Endothelial cell of umbilical vein (primary cell): ENCODE measurements at regions not wholly inside any gene's neighbourhood (a gene's known extent, or its start where the extent isn't known, plus 50 kb on each side); places are given as distances from the start of the nearest gene placed in this dataset.

Experiments used
- BruUV-seq: library from RNA; stranded (reverse); fragments of 400-500 nt; replicated peaks from 2 replicates; lab custom pipeline; 2021; lab: Mats Ljungman, UMichigan
- CTCF ChIA-PET: fragments of 300-600, 350-600 bp; sonication (Branson Sonifier 250); formaldehyde crosslinking; loops from one replicate; lab custom pipeline; 2021; ENCODE audit warnings: antibody characterized with exemption, inconsistent platforms; lab: Charles Lee
- POLR2A ChIA-PET: fragments of 300-600, 350-600 bp; sonication (Branson Sonifier 250); formaldehyde crosslinking; loops from one replicate; lab custom pipeline; 2021; ENCODE audit warnings: antibody characterized with exemption, inconsistent platforms; lab: Charles Lee
- DNase-seq: peaks from one replicate; pipeline ENCODE4 v3.0.0-alpha.2; 2011; ENCODE audit warnings: low read depth, low spot score
- FAIRE-seq: peaks from 2 replicates; lab custom pipeline; 2011; peaks lifted over from hg19 to GRCh38; lab: Jason Lieb, UNC
- H2AFZ ChIP-seq: 2 replicates; pipeline ENCODE4 v1.6.0; 2012; ENCODE audit warnings: low read depth, low read length, control low read depth, inconsistent platforms
- H3K27ac ChIP-seq: 2 replicates; pipeline ENCODE4 v1.5.1; 2011; ENCODE audit warnings: low read depth, mild to moderate bottlenecking, control low read depth, low read length, moderate library complexity; ENCODE audit not compliant: insufficient read depth
- H3K27me3 ChIP-seq, 2 experiments: 2 replicates each; pipeline versions ENCODE4 v1.6.0 to v1.6.1; 2011; ENCODE audit warnings: low read length in 2 of 2, mixed read lengths in 1 of 2; ENCODE audit not compliant: control insufficient read depth in 2 of 2, insufficient read depth in 2 of 2
- H3K36me3 ChIP-seq, 2 experiments: 2 replicates in 1 of 2; 3 replicates in 1 of 2; pipeline ENCODE4 v1.5.1; 2011; ENCODE audit warnings: low read length in 2 of 2, mild to moderate bottlenecking in 1 of 2, moderate library complexity in 1 of 2; ENCODE audit not compliant: control insufficient read depth in 2 of 2, insufficient read depth in 2 of 2; ENCODE audit errors: extremely low read depth in 1 of 2
- H3K4me1 ChIP-seq: 3 replicates; pipeline ENCODE4 v1.5.1; 2011; ENCODE audit warnings: mild to moderate bottlenecking, low read length; ENCODE audit not compliant: control insufficient read depth, insufficient read depth; ENCODE audit errors: extremely low read depth
- H3K4me2 ChIP-seq: 2 replicates; pipeline ENCODE4 v1.6.1; 2011; ENCODE audit warnings: low read length, control low read depth, mixed read lengths; ENCODE audit not compliant: insufficient read depth
- H3K4me3 ChIP-seq, 3 experiments: fragments of 200-600 bp in 1 of 3; sonication (generic), shearing (Covaris generic) in 1 of 3; replicated peaks in 1 of 3; 2 replicates each; pipeline ENCODE4 v1.5.1; 2011 to 2016; ENCODE audit warnings: control low read depth in 3 of 3, low read length in 3 of 3, mild to moderate bottlenecking in 2 of 3, inconsistent platforms in 1 of 3, low read depth in 1 of 3, moderate library complexity in 1 of 3; ENCODE audit not compliant: insufficient read depth in 1 of 3
- H3K79me2 ChIP-seq: 2 replicates; pipeline ENCODE4 v1.6.0; 2012; ENCODE audit warnings: low read length, inconsistent platforms; ENCODE audit not compliant: control insufficient read depth, insufficient read depth
- H3K9ac ChIP-seq: replicated peaks from 2 replicates; pipeline ENCODE3; 2011; ENCODE audit warnings: low read length, control low read depth; ENCODE audit not compliant: insufficient read depth; ENCODE audit errors: extremely low read depth
- H3K9me1 ChIP-seq: replicated peaks from 3 replicates; pipeline ENCODE4 v1.6.0; 2011; ENCODE audit warnings: mild to moderate bottlenecking, low read length; ENCODE audit not compliant: control insufficient read depth, insufficient read depth; ENCODE audit errors: extremely low read depth
- H3K9me3 ChIP-seq: replicated peaks from 2 replicates; pipeline ENCODE4 v1.5.1; 2012; ENCODE audit warnings: low read length, inconsistent platforms; ENCODE audit not compliant: control insufficient read depth, insufficient read depth
- H4K20me1 ChIP-seq: replicated peaks from 2 replicates; pipeline ENCODE3; 2011; ENCODE audit warnings: mild to moderate bottlenecking, low read length; ENCODE audit not compliant: control insufficient read depth, insufficient read depth; ENCODE audit errors: extremely low read depth
- CTCF ChIP-seq, 2 donors: IDR thresholded peaks; 1 replicate in 1 of 2; 2 replicates in 1 of 2; pipeline ENCODE4 v1.5.1; 2011; ENCODE audit warnings: low read length in 2 of 2, mild to moderate bottlenecking in 2 of 2, moderate library complexity in 2 of 2, control low read depth in 1 of 2, inconsistent platforms in 1 of 2, low read depth in 1 of 2; ENCODE audit not compliant: insufficient read depth in 1 of 2; ENCODE audit errors: extremely low read depth in 1 of 2
- EZH2 ChIP-seq: IDR thresholded peaks from 2 replicates; pipeline ENCODE4 v1.6.1; 2012; ENCODE audit warnings: borderline replicate concordance, low read depth, mild to moderate bottlenecking, moderate library complexity, low read length, inconsistent platforms; ENCODE audit not compliant: severe bottlenecking
- FOS ChIP-seq: IDR thresholded peaks from 2 replicates; pipeline ENCODE4 v1.6.1; 2011; ENCODE audit warnings: mild to moderate bottlenecking, low read length, moderate library complexity, borderline replicate concordance; ENCODE audit not compliant: insufficient read depth
- GATA2 ChIP-seq: IDR thresholded peaks from 2 replicates; pipeline ENCODE4 v1.7.0; 2011; ENCODE audit warnings: low read depth, mild to moderate bottlenecking, moderate library complexity, mixed read lengths, low read length; ENCODE audit not compliant: insufficient read length, insufficient read depth
- JUN ChIP-seq: IDR thresholded peaks from 2 replicates; pipeline ENCODE4 v1.6.1; 2011; ENCODE audit warnings: borderline replicate concordance, low read depth; ENCODE audit not compliant: insufficient read length, insufficient read depth
- MAX ChIP-seq: IDR thresholded peaks from 2 replicates; pipeline ENCODE4 v1.6.1; 2011; ENCODE audit not compliant: insufficient read depth, insufficient read length
- MYC ChIP-seq: IDR thresholded peaks from one replicate; pipeline ENCODE4 v1.6.1; 2011; ENCODE audit warnings: mild to moderate bottlenecking, low read depth, low read length
- POLR2A ChIP-seq: IDR thresholded peaks from 2 replicates; pipeline ENCODE4 v1.6.1; 2012; ENCODE audit warnings: low read depth, mild to moderate bottlenecking, control low read depth, low read length
- POLR2AphosphoS5 ChIP-seq: IDR thresholded peaks from 2 replicates; pipeline ENCODE4 v1.6.1; 2012; ENCODE audit warnings: low read depth, mild to moderate bottlenecking, control low read depth, low read length, moderate library complexity; ENCODE audit not compliant: insufficient read depth
- dilution Hi-C: fragments of 300-500 bp; cut with MboI; formaldehyde crosslinking; loops from one replicate; pipeline ENCODE4 v1.15.0; 2019; ENCODE audit warnings: low sequenced_read_pairs; ENCODE audit not compliant: extremely low pct_ligation_motif_present
- intact Hi-C: fragments of 100-400 bp; cut with micrococcal nuclease; formaldehyde crosslinking; loops from one replicate; pipeline ENCODE4 v1.10.0; 2022

DNA sequence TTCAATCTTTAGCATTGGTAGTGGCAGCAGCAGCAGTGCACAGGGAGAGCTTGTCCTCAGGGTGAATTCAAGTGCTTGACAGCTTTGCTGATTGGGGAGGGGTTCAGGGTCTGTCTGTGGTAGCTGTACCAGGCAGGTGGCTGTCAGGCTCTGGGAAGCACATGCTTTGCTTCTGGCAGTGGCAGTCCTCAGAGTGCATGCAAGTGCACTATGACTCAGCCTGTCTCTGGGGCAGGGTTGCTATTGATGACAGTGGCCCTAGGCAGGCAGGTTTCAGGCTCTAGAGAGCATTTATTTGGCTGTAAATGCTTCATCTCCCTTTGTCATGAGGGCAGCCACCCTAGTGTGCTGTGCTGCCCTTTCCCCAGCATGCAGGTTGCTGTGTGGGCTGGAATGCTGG, 251.9 kb upstream of the LRRC7 start:
- Histone ChIP-seq H3K9me3 (no peaks in the 10 kb centered on the region), H3K27ac (no peak overlapping the region), H3K4me1 (no peaks in the 10 kb centered on the region), H3K4me3 (no peak overlapping the region), H3K27me3 (no peaks in the 10 kb centered on the region), H3K9me1 (no peaks in the 10 kb centered on the region), H3K4me2 (no peak overlapping the region), H2AFZ (no peak overlapping the region), H3K36me3 (no peaks in the 10 kb centered on the region), H3K9ac (no peak overlapping the region), H4K20me1 (no peaks in the 10 kb centered on the region), H3K79me2 (no peaks in the 10 kb centered on the region)
- ChIA-PET CTCF (no interaction called here), POLR2A (no interaction called here)
- intact Hi-C loops (no loop called here), dilution Hi-C loops (no loop called here)
- FAIRE-seq (no peak), DNase-seq (no peak)
- BruUV-seq, result no TSS peak
- TF ChIP-seq FOS (no peak), POLR2AphosphoS5 (no peak), POLR2A (no peak), EZH2 (no peak), JUN (no peak), MYC (no peak), MAX (no peak), GATA2 (no peak), CTCF (IDR thresholded peaks at IDR 0.05; ENCODE audit: extremely low read depth in 1 of 2, insufficient read depth in 1 of 2, low read depth in 1 of 2, low read length in 2 of 2) (no peak)
